Right cardiac atrium (tissue), 5 donors: ENCODE measurements at regions not wholly inside any gene's neighbourhood (a gene's known extent, or its start where the extent isn't known, plus 50 kb on each side); places are given as distances from the start of the nearest gene placed in this dataset.

ENCODE experiments used
- ATAC-seq, 2 donors: fragments of 200-7000 bp; cut with Tn5 transposase; one replicate each; pipeline versions ENCODE4 v1.8.0 to v1.9.1; 2020; ENCODE audit warnings: moderate library complexity in 2 of 2, mild to moderate bottlenecking in 1 of 2
- DNase-seq, 3 donors: peaks; one replicate each; pipeline ENCODE4 v3.0.0-alpha.2; 2020
- H3K27ac ChIP-seq: one replicate; pipeline ENCODE4 v1.5.1; 2013; ENCODE audit warnings: mild to moderate bottlenecking, low read length, control low read depth, moderate library complexity
- H3K27me3 ChIP-seq: one replicate; pipeline ENCODE4 v1.6.1; 2013; ENCODE audit not compliant: control insufficient read depth, insufficient read depth
- H3K4me1 ChIP-seq: one replicate; pipeline ENCODE4 v1.6.1; 2013; ENCODE audit warnings: low read length; ENCODE audit not compliant: control insufficient read depth, insufficient read depth
- H3K4me3 ChIP-seq: one replicate; pipeline ENCODE4 v1.5.1; 2013; ENCODE audit warnings: low read length, control low read depth
- H3K9me3 ChIP-seq: one replicate; pipeline ENCODE4 v1.6.1; 2013; ENCODE audit warnings: low read length; ENCODE audit not compliant: control insufficient read depth
- WGBS: extraction: QIAGEN DNeasy Blood & Tissue Kit; methylation state at CpG from one replicate; pipeline ENCODE4 v1.1.7; 2013; 5-methylcytosine and 5-hydroxymethylcytosine counted together
- intact Hi-C, 4 donors: fragments of 100-400 bp; cut with DNase I; formaldehyde crosslinking; loops; one replicate each; pipeline versions ENCODE4 v1.11.0 to v1.14.0; 2022 to 2023
- donor health status: healthy with polysubstance abuse.
- donor health status: DM: no; HTN: yes; CAD: no.
- donor health status: DM: no; HTN: no; CAD: no.
- donor health status: DM: no; HTN: yes; CAD: no; lungs with severe emphysema.
- donor health status: DM: yes; HTN: yes; CAD: no.

GRCh38 chr14:22394616-22395015 is 194.4 kb downstream of the DAD1 start:
- no peaks in the 10 kb centered on the region for H3K4me1 ChIP-seq
- no peak overlapping the region for H3K27ac ChIP-seq
- ATAC-seq (no peak), DNase-seq (no peak)
- no peak overlapping the region for H3K4me3 ChIP-seq
- WGBS = 91% methylated on average over 2 of the region's 2 CpGs
- intact Hi-C loops = loop anchor here (5.0 to 10.0 kb wide), 5 partner anchors 78 to 260 kb away; no protein-coding TSS in a partner anchor
- H3K27me3 ChIP-seq = no peaks in the 10 kb centered on the region
- H3K9me3 ChIP-seq = no peaks in the 10 kb centered on the region

GRCh38 chr14:22393796-22394195 is 195.2 kb downstream of the DAD1 start:
- Histone ChIP-seq H3K4me3 (no peak overlapping the region), H3K4me1 (no peaks in the 10 kb centered on the region), H3K27ac (no peak overlapping the region), H3K27me3 (no peaks in the 10 kb centered on the region), H3K9me3 (no peaks in the 10 kb centered on the region)
- no peak for DNase-seq
- ATAC-seq = no peak
- intact Hi-C loops = loop anchor here (2.0 to 10.0 kb wide), 6 partner anchors 79 to 261 kb away; no protein-coding TSS in a partner anchor
- 93% methylated on average over 2 of the region's 2 CpGs for WGBS

GRCh38 chr14:22391908-22392565 is 197.0 kb downstream of the DAD1 start:
- WGBS = 34% methylated on average over 7 of the region's 7 CpGs
- Histone ChIP-seq H3K4me3 (no peak overlapping the region), H3K27me3 (no peaks in the 10 kb centered on the region), H3K9me3 (no peaks in the 10 kb centered on the region), H3K27ac (no peak overlapping the region), H3K4me1 (no peaks in the 10 kb centered on the region)
- intact Hi-C loops = loop anchor here (2.0 to 10.0 kb wide), 7 partner anchors 79 to 263 kb away; no protein-coding TSS in a partner anchor
- DNase-seq (peak; percentile 60 to 71 (median 62)), ATAC-seq (peak; percentile 78 to 86)

- 68% methylated on average over 4 of the region's 4 CpGs for WGBS
- Histone ChIP-seq H3K4me3 (no peak overlapping the region), H3K27ac (no peak overlapping the region), H3K9me3 (no peaks in the 10 kb centered on the region), H3K4me1 (no peaks in the 10 kb centered on the region), H3K27me3 (no peaks in the 10 kb centered on the region)
- intact Hi-C loops = loop anchor here (2.0 to 10.0 kb wide), 6 partner anchors 80 to 264 kb away; no protein-coding TSS in a partner anchor
- no peak for ATAC-seq
- DNase-seq = no peak
Measured at GRCh38 chr14:22390824-22391461, 198.1 kb downstream of the DAD1 start.

GRCh38 chr14:22390195-22390594 is 198.8 kb downstream of the DAD1 start:
- Histone ChIP-seq H3K27me3 (no peaks in the 10 kb centered on the region), H3K27ac (no peak overlapping the region), H3K4me1 (no peaks in the 10 kb centered on the region), H3K4me3 (no peak overlapping the region), H3K9me3 (no peaks in the 10 kb centered on the region)
- ATAC-seq (no peak), DNase-seq (no peak)
- intact Hi-C loops = loop anchor here (2.0 to 10.0 kb wide), 6 partner anchors 81 to 265 kb away; no protein-coding TSS in a partner anchor
- 69% methylated on average over 5 of the region's 5 CpGs for WGBS

GRCh38 chr14:22388669-22389595 is 200.1 kb downstream of the DAD1 start:
- Histone ChIP-seq H3K4me1 (no peaks in the 10 kb centered on the region), H3K4me3 (no peak overlapping the region), H3K27me3 (no peaks in the 10 kb centered on the region), H3K9me3 (no peaks in the 10 kb centered on the region), H3K27ac (no peak overlapping the region)
- ATAC-seq (no peak), DNase-seq (no peak)
- WGBS = 83% methylated on average over 8 of the region's 8 CpGs
- intact Hi-C loops = loop anchor here in 3 of 4 donors (5.0 to 10.0 kb wide), 2 partner anchors 263 to 466 kb away; no protein-coding TSS in a partner anchor

GRCh38 chr14:22387776-22388241 is 201.2 kb downstream of the DAD1 start:
- H3K4me3 ChIP-seq = no peak overlapping the region
- no peaks in the 10 kb centered on the region for H3K27me3 ChIP-seq
- no peaks in the 10 kb centered on the region for H3K4me1 ChIP-seq
- intact Hi-C loops = loop anchor here in 3 of 4 donors (5.0 to 10.0 kb wide), 2 partner anchors 264 to 467 kb away; no protein-coding TSS in a partner anchor
- WGBS = 43% methylated on average over 11 of the region's 11 CpGs
- no peak for ATAC-seq
- H3K27ac ChIP-seq = no peak overlapping the region
- H3K9me3 ChIP-seq = no peaks in the 10 kb centered on the region
- DNase-seq = no peak

- ATAC-seq (peak; percentile 34 to 60), DNase-seq (peak in 2 of 3 donors; percentile 38 to 71)
- WGBS = 48% methylated on average over 22 of the region's 22 CpGs
Measured at GRCh38 chr14:22386924-22387775, 201.9 kb downstream of the DAD1 start.

GRCh38 chr14:22384974-22385526 is 204.0 kb downstream of the DAD1 start:
- no peaks in the 10 kb centered on the region for H3K27me3 ChIP-seq
- 76% methylated on average over 2 of the region's 2 CpGs for WGBS
- no peaks in the 10 kb centered on the region for H3K9me3 ChIP-seq
- DNase-seq = no peak
- H3K4me1 ChIP-seq = no peaks in the 10 kb centered on the region
- ATAC-seq = no peak
- no peak overlapping the region for H3K27ac ChIP-seq
- intact Hi-C loops = loop anchor here in 3 of 4 donors (5.0 to 10.0 kb wide), 2 partner anchors 267 to 470 kb away; no protein-coding TSS in a partner anchor
- no peak overlapping the region for H3K4me3 ChIP-seq

More at GRCh38 chr14:22386924-22387775, 201.9 kb downstream of the DAD1 start:
- Histone ChIP-seq H3K4me3 (no peak overlapping the region), H3K27ac (no peak overlapping the region), H3K27me3 (no peaks in the 10 kb centered on the region), H3K4me1 (no peaks in the 10 kb centered on the region), H3K9me3 (no peaks in the 10 kb centered on the region)
- intact Hi-C loops = loop anchor here in 3 of 4 donors (5.0 to 10.0 kb wide), 2 partner anchors 265 to 468 kb away; no protein-coding TSS in a partner anchor
